SK-N-SH (cell line): ENCODE measurements at regions not wholly inside any gene's neighbourhood (a gene's known extent, or its start where the extent isn't known, plus 50 kb on each side); places are given as distances from the start of the nearest gene placed in this dataset.

Experiments used
- FOXM1 ChIP-seq: IDR thresholded peaks from 2 replicates; pipeline ENCODE4 v1.4.0; 2012; ENCODE audit warnings: low read depth, mild to moderate bottlenecking
- TF ChIP-seq, protein P1 (sequence below): fragments of 200-600 bp; sonication (generic); IDR thresholded peaks from 2 replicates; pipeline ENCODE4 v1.6.1; 2017; ENCODE audit warnings: antibody characterized with exemption, mild to moderate bottlenecking, moderate library complexity

- TF ChIP-seq, protein P1, sequence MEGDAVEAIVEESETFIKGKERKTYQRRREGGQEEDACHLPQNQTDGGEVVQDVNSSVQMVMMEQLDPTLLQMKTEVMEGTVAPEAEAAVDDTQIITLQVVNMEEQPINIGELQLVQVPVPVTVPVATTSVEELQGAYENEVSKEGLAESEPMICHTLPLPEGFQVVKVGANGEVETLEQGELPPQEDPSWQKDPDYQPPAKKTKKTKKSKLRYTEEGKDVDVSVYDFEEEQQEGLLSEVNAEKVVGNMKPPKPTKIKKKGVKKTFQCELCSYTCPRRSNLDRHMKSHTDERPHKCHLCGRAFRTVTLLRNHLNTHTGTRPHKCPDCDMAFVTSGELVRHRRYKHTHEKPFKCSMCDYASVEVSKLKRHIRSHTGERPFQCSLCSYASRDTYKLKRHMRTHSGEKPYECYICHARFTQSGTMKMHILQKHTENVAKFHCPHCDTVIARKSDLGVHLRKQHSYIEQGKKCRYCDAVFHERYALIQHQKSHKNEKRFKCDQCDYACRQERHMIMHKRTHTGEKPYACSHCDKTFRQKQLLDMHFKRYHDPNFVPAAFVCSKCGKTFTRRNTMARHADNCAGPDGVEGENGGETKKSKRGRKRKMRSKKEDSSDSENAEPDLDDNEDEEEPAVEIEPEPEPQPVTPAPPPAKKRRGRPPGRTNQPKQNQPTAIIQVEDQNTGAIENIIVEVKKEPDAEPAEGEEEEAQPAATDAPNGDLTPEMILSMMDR, result no peak
- no peak for TF ChIP-seq FOXM1
Observed at GRCh38 chr12:11461433-11461832, 66.1 kb upstream of the PRB2 start.
